GM19324 (cell line): ENCODE measurements at regions not wholly inside any gene's neighbourhood (a gene's known extent, or its start where the extent isn't known, plus 50 kb on each side); places are given as distances from the start of the nearest gene placed in this dataset.

Experiments
- ATAC-seq: cut with Tn5 transposase; IDR thresholded peaks from one replicate; pipeline ENCODE4 v1.9.1; 2021; ENCODE audit warnings: mild to moderate bottlenecking, moderate library complexity; ENCODE audit not compliant: unreplicated experiment, low FRiP score

- no peak for ATAC-seq
Observed at GRCh38 chr16:9185381-9185780, 93.9 kb downstream of the HAPSTR1 start.

DNA sequence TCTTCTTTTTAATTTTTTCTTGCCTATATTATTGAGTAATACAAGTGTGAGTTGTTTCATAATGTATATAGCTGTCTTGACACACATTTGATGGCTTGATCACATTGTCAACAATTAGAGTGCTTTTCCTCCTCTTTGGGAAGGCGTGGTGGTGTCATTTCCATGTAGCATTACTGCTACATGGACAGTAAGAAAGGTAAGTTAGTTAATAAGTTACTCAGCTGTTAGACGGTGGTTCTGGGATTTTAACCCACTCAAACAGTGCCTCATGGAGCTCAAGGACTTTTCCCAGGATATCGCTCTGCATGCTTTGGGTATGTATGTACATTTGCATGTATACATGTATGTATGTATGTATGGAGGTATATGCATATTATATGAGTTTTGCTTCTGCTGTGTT, 94.6 kb downstream of the HAPSTR1 start:
- ATAC-seq = no peak

GRCh38 chr16:9188721-9189120, 97.3 kb downstream of the HAPSTR1 start:
- no peak for ATAC-seq

GRCh38 chr16:9191274-9191850, 99.9 kb downstream of the HAPSTR1 start:
- ATAC-seq = no peak

DNA sequence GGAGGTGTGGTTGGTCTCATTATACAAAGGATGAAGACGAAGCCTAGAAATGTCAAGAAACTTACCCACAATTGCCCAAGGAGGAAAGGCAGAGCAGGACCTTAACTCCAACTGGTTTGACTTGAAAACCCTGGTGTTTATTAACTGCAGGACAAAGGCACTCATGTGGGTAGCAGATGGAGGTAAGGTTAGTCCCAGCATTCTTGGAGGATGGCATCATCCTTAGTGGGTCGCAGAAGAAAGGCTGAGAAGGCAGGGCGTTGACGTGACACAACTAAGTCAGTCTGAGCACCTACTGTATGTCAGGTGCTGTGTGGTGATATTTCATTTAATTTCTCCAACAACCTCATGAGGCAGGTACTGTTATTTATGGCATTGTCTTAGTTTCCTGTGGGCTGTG, 101.3 kb downstream of the HAPSTR1 start:
- no peak for ATAC-seq

GRCh38 chr16:9195287-9195686, 103.8 kb downstream of the HAPSTR1 start:
- ATAC-seq = no peak

GRCh38 chr16:9197957-9198661, 106.7 kb downstream of the HAPSTR1 start:
- ATAC-seq = no peak

GRCh38 chr16:9199311-9199710, 107.9 kb downstream of the HAPSTR1 start:
- no peak for ATAC-seq

GRCh38 chr16:9199751-9200150, 108.3 kb downstream of the HAPSTR1 start:
- ATAC-seq = no peak

GRCh38 chr16:9203956-9204355, 112.5 kb downstream of the HAPSTR1 start:
- no peak for ATAC-seq

GRCh38 chr16:9205661-9206060, 114.2 kb downstream of the HAPSTR1 start:
- ATAC-seq = no peak

DNA sequence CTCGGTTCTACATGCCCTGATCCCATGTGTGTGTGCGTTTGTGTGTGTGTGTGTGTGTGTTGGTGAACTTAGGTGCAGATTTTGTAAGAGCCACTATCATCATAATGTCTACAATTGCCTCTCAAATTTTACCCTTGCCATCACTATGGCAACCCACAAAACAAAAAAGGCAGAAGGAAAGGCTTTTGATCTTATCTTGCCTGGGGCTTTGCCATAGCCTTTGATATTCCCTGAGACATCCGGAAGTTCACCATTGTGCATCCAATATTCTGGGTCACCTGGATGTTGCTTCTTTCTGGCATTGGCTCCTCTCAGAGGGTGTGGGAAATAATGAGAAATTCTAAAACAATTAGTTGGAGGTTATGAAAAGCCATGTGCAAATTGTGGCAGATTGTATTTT, 114.7 kb downstream of the HAPSTR1 start:
- ATAC-seq = no peak

DNA sequence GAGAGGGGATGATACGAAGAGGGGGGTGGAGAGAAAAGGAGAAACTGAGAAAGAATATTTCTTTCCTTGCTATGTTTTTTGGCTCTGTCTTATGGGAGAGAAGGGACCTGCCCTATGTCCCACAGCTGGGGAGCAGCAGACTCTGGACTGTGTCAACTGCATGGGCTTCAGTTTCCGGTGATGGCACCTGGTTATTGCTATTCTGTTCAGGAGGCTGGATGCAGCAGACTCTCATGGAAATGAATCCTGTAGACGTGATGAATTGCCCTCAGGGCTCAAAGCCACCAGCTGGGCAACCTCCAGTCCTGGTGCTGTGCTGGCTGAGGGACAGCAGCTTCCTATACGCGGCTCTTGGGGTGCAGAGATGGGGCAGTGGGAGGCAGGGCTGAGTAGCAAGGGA, 121.2 kb downstream of the HAPSTR1 start:
- ATAC-seq = no peak

DNA sequence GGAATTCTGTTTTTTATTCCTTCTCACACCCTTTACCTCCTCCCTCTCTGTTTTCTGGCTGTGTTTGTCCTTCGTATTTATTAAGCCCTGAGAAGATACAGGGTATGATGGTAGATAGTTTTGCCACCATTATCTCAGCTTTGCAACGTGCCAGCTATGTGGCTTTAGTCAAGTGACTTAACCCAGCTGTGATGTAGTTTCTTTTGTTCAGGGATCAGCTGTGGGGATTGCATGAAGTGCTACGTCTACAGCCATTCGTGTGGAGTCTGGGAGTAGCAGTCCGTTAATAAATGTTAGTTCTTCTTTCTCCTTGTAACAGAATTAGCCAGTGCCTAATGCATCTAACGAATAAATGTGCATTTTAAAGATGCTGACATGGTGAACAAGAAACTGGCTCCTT, 128.4 kb downstream of the HAPSTR1 start:
- no peak for ATAC-seq

- no peak for ATAC-seq
Observed at GRCh38 chr16:9225527-9226316, 134.3 kb downstream of the HAPSTR1 start.

GRCh38 chr16:9226924-9227323, 135.5 kb downstream of the HAPSTR1 start:
- no peak for ATAC-seq

DNA sequence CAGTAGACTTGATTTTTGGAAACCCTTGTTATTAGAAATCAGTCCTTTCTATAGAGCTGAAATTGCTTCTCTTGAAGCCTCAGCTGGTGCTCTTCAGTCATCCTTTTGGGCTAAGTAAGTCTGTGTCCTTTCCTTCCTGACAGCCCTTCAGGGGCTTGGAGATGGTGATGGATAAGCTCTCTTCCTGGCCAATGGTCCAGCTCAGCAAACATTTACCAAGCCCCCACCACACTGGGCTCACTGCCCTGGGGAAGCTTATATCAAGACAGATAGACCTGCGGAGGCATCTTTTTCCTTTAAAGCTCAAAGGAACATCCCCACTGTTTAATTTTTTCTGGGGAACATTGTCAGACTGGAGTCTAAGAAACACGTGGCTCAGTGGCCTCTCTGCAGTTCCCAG, 139.6 kb downstream of the HAPSTR1 start:
- ATAC-seq = no peak

DNA sequence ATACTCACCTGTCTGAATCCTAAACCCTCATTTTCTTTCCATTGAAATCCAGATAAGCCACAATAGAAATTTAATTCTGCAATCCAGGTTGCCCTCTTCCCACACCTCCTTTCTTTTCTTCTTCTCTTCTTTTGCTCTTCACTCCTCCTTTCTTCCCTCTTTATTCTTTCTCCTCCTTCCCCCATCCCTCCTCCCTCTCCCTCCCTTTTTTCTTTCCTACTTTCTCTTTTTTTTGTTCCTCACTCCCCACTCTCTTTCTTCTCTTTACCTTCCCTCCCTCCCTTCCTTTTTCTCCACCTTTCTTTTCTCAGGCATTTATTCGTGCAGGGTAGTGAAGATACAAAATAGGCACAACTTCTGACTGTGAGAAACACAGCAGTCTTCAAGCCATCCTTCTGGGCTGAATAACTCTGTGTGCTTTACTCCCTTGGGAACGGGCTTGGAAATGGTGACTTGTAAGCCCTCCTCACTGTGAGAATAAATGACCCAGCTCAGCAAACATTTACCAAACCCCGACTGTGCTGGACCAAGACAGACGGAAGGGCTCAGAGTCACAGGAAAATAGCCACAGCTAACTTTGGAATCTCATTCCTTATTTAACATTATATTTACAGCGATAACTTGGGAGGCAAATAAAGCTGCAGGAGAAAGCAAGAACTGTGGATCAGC, 140.8 kb downstream of the HAPSTR1 start:
- ATAC-seq = no peak

DNA sequence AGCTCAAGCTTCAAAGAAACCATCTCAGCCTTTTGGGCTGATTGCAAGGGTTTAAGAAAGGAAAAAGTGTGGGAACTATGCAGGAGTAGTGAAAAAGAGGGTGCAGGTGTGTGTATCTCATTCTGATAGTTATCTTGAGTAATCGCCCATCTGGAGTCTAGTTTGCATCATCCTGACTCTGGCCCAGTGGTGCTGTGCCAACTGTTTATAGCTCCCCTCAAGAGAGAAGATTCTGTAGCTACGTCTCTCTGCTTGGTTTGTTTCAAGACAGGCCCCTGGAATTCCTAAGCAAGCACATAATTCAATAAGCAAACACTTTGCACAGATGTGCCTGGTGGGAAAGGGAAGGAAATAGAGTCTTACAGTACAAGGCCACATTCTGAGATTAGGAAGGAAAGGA, 144.4 kb downstream of the HAPSTR1 start:
- no peak for ATAC-seq

DNA sequence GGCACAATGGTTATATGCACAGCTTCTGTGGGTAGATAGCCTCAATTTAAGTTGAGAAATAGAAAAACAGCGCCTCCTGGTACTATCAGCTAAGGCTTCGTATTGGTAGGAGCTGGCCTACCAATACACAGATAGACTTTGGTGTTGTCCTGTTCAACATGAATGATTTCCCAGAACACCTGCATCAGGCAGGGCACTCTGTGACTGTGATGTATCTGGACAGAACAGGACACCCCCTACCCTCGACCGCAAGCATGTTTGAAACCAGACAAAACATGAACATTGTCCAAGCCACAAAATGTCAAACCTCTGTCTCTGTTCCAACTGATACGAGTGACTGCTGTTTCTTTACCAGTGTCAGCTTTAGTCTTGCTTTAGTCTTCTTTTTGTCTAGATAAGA, 144.9 kb downstream of the HAPSTR1 start:
- ATAC-seq = no peak

DNA sequence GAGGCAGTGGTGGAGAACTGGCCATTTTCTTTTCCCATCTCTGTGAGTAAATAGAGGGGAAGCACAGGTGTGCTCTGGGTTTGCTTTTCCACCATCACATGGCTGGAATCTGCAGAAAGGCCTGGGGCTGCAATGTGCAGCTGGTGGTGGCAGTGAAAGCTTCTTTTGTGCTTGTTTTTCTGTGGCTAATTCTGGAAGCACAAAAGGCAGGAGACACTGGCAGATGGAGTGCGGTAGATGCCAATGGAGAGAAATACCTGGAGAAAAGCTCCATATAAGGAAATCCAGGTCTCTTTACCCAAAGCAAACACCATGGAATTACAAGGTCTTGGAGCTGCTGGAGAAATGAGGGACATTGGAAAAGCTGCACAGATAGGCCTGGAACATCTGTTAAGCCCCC, 146.9 kb downstream of the HAPSTR1 start:
- no peak for ATAC-seq
